H1 (cell line): ENCODE measurements at regions not wholly inside any gene's neighbourhood (a gene's known extent, or its start where the extent isn't known, plus 50 kb on each side); places are given as distances from the start of the nearest gene placed in this dataset.

Source experiments
- CTCF ChIA-PET: fragments of 300-600 bp; sonication (Branson Sonifier 250); formaldehyde crosslinking; loops from one replicate; lab custom pipeline; 2021; ENCODE audit not compliant: partially characterized antibody; lab: Charles Lee
- POLR2A ChIA-PET: fragments of 300-600 bp; sonication (Branson Sonifier 250); formaldehyde crosslinking; loops from one replicate; lab custom pipeline; 2021; ENCODE audit warnings: inconsistent platforms; ENCODE audit not compliant: partially characterized antibody; lab: Charles Lee
- DNase-seq, 2 experiments: peaks; one replicate each; pipeline versions ENCODE4 v3.0.0 to v3.0.0-alpha.2; 2010 to 2022; ENCODE audit warnings: low spot score in 2 of 2, low read depth in 1 of 2, mixed read lengths in 1 of 2
- FAIRE-seq: peaks from 2 replicates; lab custom pipeline; 2011; peaks lifted over from hg19 to GRCh38; lab: Jason Lieb, UNC
- H2AFZ ChIP-seq: 2 replicates; pipeline ENCODE4 v1.8.1; 2012; ENCODE audit warnings: low read length, inconsistent platforms
- H2AK5ac ChIP-seq: 2 replicates; pipeline ENCODE4 v1.6.1; 2013; ENCODE audit warnings: low read depth, low read length
- H2BK120ac ChIP-seq: replicated peaks from 2 replicates; pipeline ENCODE3; 2013; ENCODE audit warnings: low read depth, low read length, inconsistent platforms
- H2BK12ac ChIP-seq: 2 replicates; pipeline ENCODE4 v1.6.1; 2013; ENCODE audit warnings: low read depth, low read length
- H2BK15ac ChIP-seq: 2 replicates; pipeline ENCODE4 v1.6.1; 2013; ENCODE audit warnings: low read length
- H2BK20ac ChIP-seq: 2 replicates; pipeline ENCODE4 v1.6.1; 2013; ENCODE audit warnings: low read length
- H2BK5ac ChIP-seq: 2 replicates; pipeline ENCODE4 v1.6.1; 2013; ENCODE audit warnings: low read depth, low read length
- H3K14ac ChIP-seq: 2 replicates; pipeline ENCODE4 v1.6.1; 2013; ENCODE audit warnings: inconsistent platforms; ENCODE audit not compliant: insufficient read length
- H3K18ac ChIP-seq: 2 replicates; pipeline ENCODE4 v1.6.1; 2013; ENCODE audit warnings: low read length; ENCODE audit errors: extremely low read depth
- H3K23ac ChIP-seq: 2 replicates; pipeline ENCODE4 v1.6.1; 2013; ENCODE audit warnings: inconsistent platforms; ENCODE audit not compliant: insufficient read length
- H3K23me2 ChIP-seq: 2 replicates; pipeline ENCODE4 v1.6.1; 2013; ENCODE audit warnings: low read depth, low read length
- H3K27ac ChIP-seq: 2 replicates; pipeline ENCODE4 v1.6.1; 2011; ENCODE audit warnings: low read depth, low read length, inconsistent platforms
- H3K27me3 ChIP-seq, 4 experiments: replicated peaks in 1 of 4; 1 replicate in 1 of 4; 2 replicates in 3 of 4; pipeline versions ENCODE4 v1.6.1 to v1.8.1; 2011 to 2013; ENCODE audit warnings: low read length in 3 of 4, mild to moderate bottlenecking in 3 of 4, inconsistent platforms in 2 of 4, mixed read lengths in 2 of 4, moderate library complexity in 1 of 4; ENCODE audit not compliant: control insufficient read depth in 3 of 4, insufficient read depth in 3 of 4; ENCODE audit errors: extremely low read depth in 1 of 4
- H3K36me3 ChIP-seq, 4 experiments: 2 replicates each; pipeline versions ENCODE4 v1.6.1 to v1.8.1; 2011 to 2013; ENCODE audit warnings: mild to moderate bottlenecking in 4 of 4, low read length in 3 of 4, moderate library complexity in 2 of 4, control low read depth in 1 of 4, inconsistent platforms in 1 of 4; ENCODE audit not compliant: insufficient read depth in 4 of 4, control insufficient read depth in 2 of 4
- H3K4ac ChIP-seq: replicated peaks from 2 replicates; pipeline ENCODE3; 2013; ENCODE audit warnings: low read length, low read depth, mixed read lengths, inconsistent platforms; ENCODE audit not compliant: insufficient read length
- H3K4me1 ChIP-seq, 4 experiments: replicated peaks in 1 of 4; 1 replicate in 1 of 4; 2 replicates in 3 of 4; pipeline versions ENCODE4 v1.6.1 to v1.8.1; 2011 to 2013; ENCODE audit warnings: low read length in 3 of 4, inconsistent platforms in 2 of 4, mixed read lengths in 1 of 4; ENCODE audit not compliant: insufficient read depth in 4 of 4, control insufficient read depth in 3 of 4
- H3K4me2 ChIP-seq, 2 experiments: 2 replicates each; pipeline versions ENCODE4 v1.6.1 to v1.8.1; 2011 to 2013; ENCODE audit warnings: low read depth in 2 of 2, low read length in 2 of 2, control low read depth in 1 of 2, inconsistent platforms in 1 of 2, mild to moderate bottlenecking in 1 of 2; ENCODE audit not compliant: insufficient read depth in 1 of 2
- H3K4me3 ChIP-seq, 4 experiments: fragments of 200-600, 300-600 bp in 1 of 4; sonication (generic), shearing (Covaris generic), sonication (Bioruptor Twin) in 1 of 4; 2 replicates each; pipeline versions ENCODE4 v1.5.1 to v1.8.1; 2011 to 2016; ENCODE audit warnings: low read length in 4 of 4, low read depth in 3 of 4, control low read depth in 2 of 4, inconsistent platforms in 2 of 4, mild to moderate bottlenecking in 2 of 4, mixed read lengths in 1 of 4, moderate library complexity in 1 of 4; ENCODE audit not compliant: insufficient read depth in 2 of 4; ENCODE audit errors: extremely low read depth in 1 of 4
- H3K56ac ChIP-seq: replicated peaks from 2 replicates; pipeline ENCODE3; 2013; ENCODE audit warnings: low read depth, mild to moderate bottlenecking, mixed read lengths, low read length, inconsistent platforms; ENCODE audit not compliant: insufficient read length
- H3K79me1 ChIP-seq: 2 replicates; pipeline ENCODE4 v1.6.1; 2013; ENCODE audit warnings: low read depth, low read length, control low read depth
- H3K79me2 ChIP-seq, 2 experiments: 2 replicates each; pipeline versions ENCODE4 v1.6.1 to v1.8.1; 2012 to 2013; ENCODE audit warnings: low read length in 2 of 2, mild to moderate bottlenecking in 2 of 2, inconsistent platforms in 1 of 2; ENCODE audit not compliant: insufficient read depth in 2 of 2, control insufficient read depth in 1 of 2
- H3K9ac ChIP-seq, 4 experiments: replicated peaks in 1 of 4; 1 replicate in 1 of 4; 2 replicates in 3 of 4; pipeline versions ENCODE4 v1.6.1 to v1.8.1; 2011 to 2013; ENCODE audit warnings: low read depth in 3 of 4, low read length in 3 of 4, control low read depth in 2 of 4, mild to moderate bottlenecking in 2 of 4, moderate library complexity in 2 of 4, inconsistent platforms in 1 of 4; ENCODE audit errors: extremely low read depth in 1 of 4
- H3K9me3 ChIP-seq, 2 experiments: 2 replicates each; pipeline versions ENCODE4 v1.6.1 to v1.8.1; 2012 to 2013; ENCODE audit warnings: mild to moderate bottlenecking in 2 of 2, moderate library complexity in 2 of 2, control low read depth in 1 of 2, inconsistent platforms in 1 of 2, low read depth in 1 of 2, low read length in 1 of 2, mixed read lengths in 1 of 2; ENCODE audit not compliant: insufficient read depth in 2 of 2
- H4K20me1 ChIP-seq, 2 experiments: replicated peaks in 1 of 2; 2 replicates each; pipeline versions ENCODE3 to v1.8.1; 2011 to 2013; ENCODE audit warnings: inconsistent platforms in 2 of 2, low read length in 2 of 2, mild to moderate bottlenecking in 1 of 2; ENCODE audit not compliant: insufficient read depth in 2 of 2, control insufficient read depth in 1 of 2
- H4K5ac ChIP-seq: 2 replicates; pipeline ENCODE4 v1.6.1; 2013; ENCODE audit warnings: low read length, low read depth, mixed read lengths, inconsistent platforms; ENCODE audit not compliant: insufficient read length
- H4K8ac ChIP-seq: 2 replicates; pipeline ENCODE4 v1.8.0; 2013; ENCODE audit warnings: mild to moderate bottlenecking, moderate library complexity, low read length, inconsistent platforms; ENCODE audit not compliant: insufficient read depth; ENCODE audit errors: extremely low read depth
- H4K91ac ChIP-seq: replicated peaks from 2 replicates; pipeline ENCODE3; 2013; ENCODE audit warnings: low read length, mixed read lengths, inconsistent platforms; ENCODE audit not compliant: insufficient read length
- CEBPB ChIP-seq: IDR thresholded peaks from 2 replicates; pipeline ENCODE4 v1.6.1; 2012; ENCODE audit warnings: low read depth, low read length
- CHD1 ChIP-seq: IDR thresholded peaks from 2 replicates; pipeline ENCODE4 v1.6.1; 2012; ENCODE audit warnings: low read depth, low read length, improper control_type of control experiment
- GTF2F1 ChIP-seq: IDR thresholded peaks from 2 replicates; pipeline ENCODE4 v1.6.1; 2012; ENCODE audit warnings: low read depth, low read length, improper control_type of control experiment, borderline replicate concordance
- HDAC6 ChIP-seq: IDR thresholded peaks from one replicate; pipeline ENCODE4 v1.7.1; 2012; ENCODE audit warnings: low read depth, mild to moderate bottlenecking, inconsistent platforms, low read length, moderate library complexity
- MAX ChIP-seq: IDR thresholded peaks from 2 replicates; pipeline ENCODE4 v1.6.1; 2012; ENCODE audit warnings: inconsistent platforms
- NANOG ChIP-seq: IDR thresholded peaks from 2 replicates; pipeline ENCODE4 v1.6.1; 2011; ENCODE audit warnings: low read length, low read depth, mild to moderate bottlenecking, inconsistent platforms; ENCODE audit not compliant: insufficient read depth, poor library complexity, severe bottlenecking
- POLR2A ChIP-seq, 2 experiments: IDR thresholded peaks; 1 replicate in 1 of 2; 2 replicates in 1 of 2; pipeline ENCODE4 v1.6.1; 2011; ENCODE audit warnings: low read depth in 2 of 2, low read length in 2 of 2, mild to moderate bottlenecking in 2 of 2; ENCODE audit errors: control extremely low read depth in 1 of 2
- RAD21 ChIP-seq, 2 experiments: IDR thresholded peaks in 1 of 2; conservative IDR thresholded peaks in 1 of 2; 2 replicates each; pipeline ENCODE4 v1.6.1; 2011; ENCODE audit warnings: low read depth in 2 of 2, low read length in 2 of 2, improper control_type of control experiment in 1 of 2, inconsistent platforms in 1 of 2, mild to moderate bottlenecking in 1 of 2, moderate library complexity in 1 of 2
- RBBP5 ChIP-seq: IDR thresholded peaks from 2 replicates; pipeline ENCODE4 v1.7.1; 2012; ENCODE audit warnings: low read depth, mild to moderate bottlenecking, inconsistent platforms, low read length, moderate library complexity, borderline replicate concordance
- RXRA ChIP-seq: IDR thresholded peaks from 2 replicates; pipeline ENCODE4 v1.6.1; 2011; ENCODE audit warnings: low read depth, mild to moderate bottlenecking, low read length, moderate library complexity; ENCODE audit not compliant: insufficient read depth
- SIN3A ChIP-seq, 2 experiments: IDR thresholded peaks in 1 of 2; conservative IDR thresholded peaks in 1 of 2; 2 replicates each; pipeline ENCODE4 v1.6.1; 2011 to 2012; ENCODE audit warnings: low read length in 2 of 2, improper control_type of control experiment in 1 of 2, low read depth in 1 of 2, mild to moderate bottlenecking in 1 of 2
- SRF ChIP-seq: IDR thresholded peaks from 2 replicates; pipeline ENCODE4 v1.6.1; 2011; ENCODE audit warnings: mild to moderate bottlenecking, low read depth, low read length, moderate library complexity
- SUZ12 ChIP-seq: fragments of 200-600 bp; sonication (generic); IDR thresholded peaks from 2 replicates; pipeline ENCODE4 v1.6.1; 2012; ENCODE audit warnings: mild to moderate bottlenecking, inconsistent platforms, low read length, moderate library complexity, mixed read lengths
- TAF7 ChIP-seq: optimal IDR thresholded peaks from 2 replicates; pipeline ENCODE3; 2011; ENCODE audit warnings: low read depth, mild to moderate bottlenecking, inconsistent platforms, low read length, moderate library complexity, borderline replicate concordance
- TCF12 ChIP-seq: IDR thresholded peaks from 2 replicates; pipeline ENCODE4 v1.6.1; 2011; ENCODE audit warnings: low read depth, mild to moderate bottlenecking, low read length
- WGBS, 2 experiments: shearing (Covaris generic) in 1 of 2; methylation state at CpG; one replicate each; pipeline versions ENCODE4 v1.1.6 to v1.1.7; 2013 to 2015; ENCODE audit warnings: low lambda C conversion rate in 2 of 2, mixed read lengths in 2 of 2, inconsistent platforms in 1 of 2, low coverage in 1 of 2, missing lambda C conversion rate in 1 of 2; ENCODE audit not compliant: insufficient replicate concordance in 2 of 2, insufficient coverage in 1 of 2, insufficient read length in 1 of 2; ENCODE audit errors: extremely low coverage in 1 of 2, missing lambda C conversion rate in 1 of 2; 5-methylcytosine and 5-hydroxymethylcytosine counted together

- H2BK20ac ChIP-seq: no peak overlapping the region
- no peak for DNase-seq
- H3K4me1 ChIP-seq: no peaks in the 10 kb centered on the region
- 79% methylated on average over 3 of the region's 3 CpGs; no CpG with 5 or more reads in 1 of the 2 experiments for WGBS, 2 experiments
- H3K36me3 ChIP-seq: no peaks in the 10 kb centered on the region
- H3K9ac ChIP-seq: no peak overlapping the region
- no peaks in the 10 kb centered on the region; a peak in 1 of 4 replicates for H3K79me2 ChIP-seq
- H4K8ac ChIP-seq: no peak overlapping the region
- H3K14ac ChIP-seq: no peak overlapping the region
- FAIRE-seq: no peak
- POLR2A ChIA-PET: no interaction called here
- no peak overlapping the region for H4K91ac ChIP-seq
- H2BK15ac ChIP-seq: no peak overlapping the region
- H3K27ac ChIP-seq: no peak overlapping the region
- no peak for TF ChIP-seq MAX
- TF ChIP-seq RBBP5: no peak
- TF ChIP-seq GTF2F1: no peak
- TF ChIP-seq CEBPB: no peak
- TF ChIP-seq SIN3A (conservative IDR thresholded peaks at IDR 0.05 in 1 of 2, IDR thresholded peaks at IDR 0.05 in 1 of 2; ENCODE audit: low read depth in 1 of 2, low read length in 2 of 2): no peak
- no peak for TF ChIP-seq SRF
- no peak for TF ChIP-seq TCF12
- no peak for TF ChIP-seq POLR2A (IDR thresholded peaks at IDR 0.05; ENCODE audit: control extremely low read depth in 1 of 2, low read depth in 2 of 2, low read length in 2 of 2)
- no peak for TF ChIP-seq NANOG
- TF ChIP-seq RXRA: no peak
- no peak for TF ChIP-seq RAD21 (IDR thresholded peaks at IDR 0.05 in 1 of 2, conservative IDR thresholded peaks at IDR 0.05 in 1 of 2; ENCODE audit: low read depth in 2 of 2, low read length in 2 of 2)
- TF ChIP-seq TAF7: no peak
- no peak for TF ChIP-seq HDAC6
- no peak for TF ChIP-seq CHD1
- TF ChIP-seq SUZ12: no peak
- peaks cover 5% of the 10 kb centered on the region; the same call in 1 of the 2 replicates for H3K23me2 ChIP-seq
- H4K5ac ChIP-seq: no peak overlapping the region
- H2BK120ac ChIP-seq: no peak overlapping the region
- H3K27me3 ChIP-seq: no peaks in the 10 kb centered on the region
- H3K79me1 ChIP-seq: no peaks in the 10 kb centered on the region
- H2BK12ac ChIP-seq: no peak overlapping the region
- no peak overlapping the region for H3K4me3 ChIP-seq
- H3K4ac ChIP-seq: no peak overlapping the region
- no peak overlapping the region for H3K23ac ChIP-seq
- H2AFZ ChIP-seq: no peak overlapping the region
- H2AK5ac ChIP-seq: no peak overlapping the region
- no peaks in the 10 kb centered on the region for H3K9me3 ChIP-seq
- no peak overlapping the region for H2BK5ac ChIP-seq
- no peak overlapping the region for H3K56ac ChIP-seq
- peaks cover 0 to 2% of the 10 kb centered on the region in 2 experiments for H4K20me1 ChIP-seq
- H3K18ac ChIP-seq: no peak overlapping the region
- CTCF ChIA-PET: interaction anchor here (0.7 kb wide), 1 partner anchor 314 kb away, joined by 3 read pairs; no protein-coding TSS in a partner anchor
- no peak overlapping the region for H3K4me2 ChIP-seq
These were observed 244.6 kb upstream of the FOXQ1 start for GRCh38 chr6:1067346-1067745.
